GM18951 (cell line): ENCODE measurements at regions not wholly inside any gene's neighbourhood (a gene's known extent, or its start where the extent isn't known, plus 50 kb on each side); places are given as distances from the start of the nearest gene placed in this dataset.

Source experiments
- POLR2A ChIP-seq: IDR thresholded peaks from 4 replicates; pipeline ENCODE4 v1.6.1; 2011; ENCODE audit warnings: mild to moderate bottlenecking; ENCODE audit not compliant: insufficient read length, insufficient read depth; ENCODE audit errors: extremely low read depth
- in situ Hi-C: fragments of 300-500 bp; cut with MboI; formaldehyde crosslinking; loops from one replicate; pipeline ENCODE4 v1.12.0; 2022; ENCODE audit warnings: low sequenced_read_pairs, mixed read lengths, inconsistent platforms; ENCODE audit not compliant: unreplicated experiment

- in situ Hi-C loops: no loop called here
- no peak for TF ChIP-seq POLR2A
Observed at GRCh38 chr1:88276163-88276562, 407.9 kb upstream of the PKN2 start.

- TF ChIP-seq POLR2A: no peak
- in situ Hi-C loops: no loop called here
Observed at GRCh38 chr1:88284066-88284465, 400.0 kb upstream of the PKN2 start.

- in situ Hi-C loops: no loop called here
- no peak for TF ChIP-seq POLR2A
Observed at GRCh38 chr1:88284666-88285366, 399.3 kb upstream of the PKN2 start.

GRCh38 chr1:88286716-88287115 is 397.4 kb upstream of the PKN2 start:
- in situ Hi-C loops: no loop called here
- TF ChIP-seq POLR2A: no peak

- TF ChIP-seq POLR2A: no peak
- in situ Hi-C loops: no loop called here
Observed at GRCh38 chr1:88288571-88288970, 395.5 kb upstream of the PKN2 start.

- in situ Hi-C loops: no loop called here
- no peak for TF ChIP-seq POLR2A
Observed at GRCh38 chr1:88289401-88290102, 394.5 kb upstream of the PKN2 start.

- no peak for TF ChIP-seq POLR2A
- in situ Hi-C loops: no loop called here
Observed at GRCh38 chr1:88291611-88292354, 392.3 kb upstream of the PKN2 start.

- in situ Hi-C loops: no loop called here
- TF ChIP-seq POLR2A: no peak
Observed at GRCh38 chr1:88293691-88294190, 390.3 kb upstream of the PKN2 start.

- in situ Hi-C loops: no loop called here
- TF ChIP-seq POLR2A: no peak
Observed at GRCh38 chr1:88296227-88296626, 387.8 kb upstream of the PKN2 start.

GRCh38 chr1:88296642-88297041 is 387.4 kb upstream of the PKN2 start:
- TF ChIP-seq POLR2A: no peak
- in situ Hi-C loops: no loop called here

- in situ Hi-C loops: no loop called here
- no peak for TF ChIP-seq POLR2A
Observed at GRCh38 chr1:88298506-88298905, 385.6 kb upstream of the PKN2 start.

- no peak for TF ChIP-seq POLR2A
- in situ Hi-C loops: no loop called here
Observed at GRCh38 chr1:88300752-88301263, 383.3 kb upstream of the PKN2 start.

- TF ChIP-seq POLR2A: no peak
Observed at GRCh38 chr1:88302843-88303486, 381.1 kb upstream of the PKN2 start.

More at GRCh38 chr1:88302843-88303486, 381.1 kb upstream of the PKN2 start:
- in situ Hi-C loops: no loop called here
